ENCODE measurements at regions not wholly inside any gene's neighbourhood (a gene's known extent, or its start where the extent isn't known, plus 50 kb on each side); places are given as distances from the start of the nearest gene placed in this dataset.

GRCh38 chr14:71642715-71643114 lies 289.5 kb upstream of the RGS6 start:
- Histone ChIP-seq H3K4me3 (ENCODE audit: low read length) (no peak overlapping the region), H3K4me1 (ENCODE audit: control insufficient read depth, insufficient read depth, low read length) (peaks cover 21% of the 10 kb centered on the region), H3K9me3 (replicated peaks; ENCODE audit: low read length) (peaks cover 5% of the 10 kb centered on the region), H3K9ac (ENCODE audit: low read depth, low read length) (no peak overlapping the region), H3K4me2 (ENCODE audit: low read length) (no peak overlapping the region), H3K27me3 (ENCODE audit: control insufficient read depth, insufficient read depth, low read length) (no peaks in the 10 kb centered on the region), H3K36me3 (ENCODE audit: insufficient read depth, low read length) (peaks cover 5% of the 10 kb centered on the region)

GRCh38 chr14:71645656-71646055 lies 286.6 kb upstream of the RGS6 start:
- Histone ChIP-seq H3K4me1 (ENCODE audit: control insufficient read depth, insufficient read depth, low read length) (peaks cover 13% of the 10 kb centered on the region), H3K9ac (ENCODE audit: low read depth, low read length) (no peak overlapping the region), H3K4me2 (ENCODE audit: low read length) (no peak overlapping the region), H3K9me3 (replicated peaks; ENCODE audit: low read length) (peaks cover 5% of the 10 kb centered on the region), H3K4me3 (ENCODE audit: low read length) (no peak overlapping the region), H3K27me3 (ENCODE audit: control insufficient read depth, insufficient read depth, low read length) (no peaks in the 10 kb centered on the region), H3K36me3 (ENCODE audit: insufficient read depth, low read length) (peaks cover 9% of the 10 kb centered on the region)

- Histone ChIP-seq H3K4me2 (ENCODE audit: low read length) (no peak overlapping the region), H3K27me3 (ENCODE audit: control insufficient read depth, insufficient read depth, low read length) (no peaks in the 10 kb centered on the region), H3K4me3 (ENCODE audit: low read length) (no peak overlapping the region), H3K9me3 (replicated peaks; ENCODE audit: low read length) (peaks cover 5% of the 10 kb centered on the region), H3K36me3 (ENCODE audit: insufficient read depth, low read length) (peaks cover 9% of the 10 kb centered on the region), H3K4me1 (ENCODE audit: control insufficient read depth, insufficient read depth, low read length) (peaks cover 20% of the 10 kb centered on the region), H3K9ac (ENCODE audit: low read depth, low read length) (no peak overlapping the region)
Observed at GRCh38 chr14:71646518-71646917, 285.7 kb upstream of the RGS6 start.

- Histone ChIP-seq H3K4me3 (ENCODE audit: low read length) (no peak overlapping the region), H3K9ac (ENCODE audit: low read depth, low read length) (no peak overlapping the region), H3K4me1 (ENCODE audit: control insufficient read depth, insufficient read depth, low read length) (peaks cover 27% of the 10 kb centered on the region), H3K27me3 (ENCODE audit: control insufficient read depth, insufficient read depth, low read length) (no peaks in the 10 kb centered on the region), H3K4me2 (ENCODE audit: low read length) (no peak overlapping the region), H3K9me3 (replicated peaks; ENCODE audit: low read length) (peaks cover 4% of the 10 kb centered on the region), H3K36me3 (ENCODE audit: insufficient read depth, low read length) (peaks cover 9% of the 10 kb centered on the region)
Observed at GRCh38 chr14:71647086-71647784, 285.0 kb upstream of the RGS6 start.

- H3K27me3 ChIP-seq (ENCODE audit: control insufficient read depth, insufficient read depth, low read length) = no peaks in the 10 kb centered on the region
- H3K9ac ChIP-seq (ENCODE audit: low read depth, low read length) = no peak overlapping the region
- peaks cover 9% of the 10 kb centered on the region for H3K9me3 ChIP-seq (replicated peaks; ENCODE audit: low read length)
- H3K4me2 ChIP-seq (ENCODE audit: low read length) = no peak overlapping the region
- no peak overlapping the region for H3K4me3 ChIP-seq (ENCODE audit: low read length)
- H3K36me3 ChIP-seq (ENCODE audit: insufficient read depth, low read length) = peaks cover 4% of the 10 kb centered on the region
- peaks cover 28% of the 10 kb centered on the region for H3K4me1 ChIP-seq (ENCODE audit: control insufficient read depth, insufficient read depth, low read length)
Observed at GRCh38 chr14:71648725-71649124, 283.5 kb upstream of the RGS6 start.

GRCh38 chr14:71650187-71650755 lies 282.0 kb upstream of the RGS6 start:
- Histone ChIP-seq H3K4me1 (ENCODE audit: control insufficient read depth, insufficient read depth, low read length) (peaks cover 24% of the 10 kb centered on the region), H3K36me3 (ENCODE audit: insufficient read depth, low read length) (peaks cover 4% of the 10 kb centered on the region), H3K9ac (ENCODE audit: low read depth, low read length) (peak overlapping the region; percentile 21), H3K4me3 (ENCODE audit: low read length) (no peak overlapping the region), H3K4me2 (ENCODE audit: low read length) (no peak overlapping the region), H3K9me3 (replicated peaks; ENCODE audit: low read length) (peaks cover 9% of the 10 kb centered on the region), H3K27me3 (ENCODE audit: control insufficient read depth, insufficient read depth, low read length) (no peaks in the 10 kb centered on the region)

- Histone ChIP-seq H3K4me1 (ENCODE audit: control insufficient read depth, insufficient read depth, low read length) (peaks cover 22% of the 10 kb centered on the region), H3K4me3 (ENCODE audit: low read length) (peak overlapping the region; percentile 8), H3K4me2 (ENCODE audit: low read length) (peak overlapping the region; percentile 57), H3K27me3 (ENCODE audit: control insufficient read depth, insufficient read depth, low read length) (no peaks in the 10 kb centered on the region), H3K36me3 (ENCODE audit: insufficient read depth, low read length) (peaks cover 4% of the 10 kb centered on the region), H3K9me3 (replicated peaks; ENCODE audit: low read length) (peaks cover 9% of the 10 kb centered on the region), H3K9ac (ENCODE audit: low read depth, low read length) (peak overlapping the region; percentile 66)
Observed at GRCh38 chr14:71651228-71651627, 281.0 kb upstream of the RGS6 start.

GRCh38 chr14:71652368-71652767 lies 279.9 kb upstream of the RGS6 start:
- no peaks in the 10 kb centered on the region for H3K27me3 ChIP-seq (ENCODE audit: control insufficient read depth, insufficient read depth, low read length)
- no peak overlapping the region for H3K9ac ChIP-seq (ENCODE audit: low read depth, low read length)
- H3K9me3 ChIP-seq (replicated peaks; ENCODE audit: low read length) = peaks cover 9% of the 10 kb centered on the region
- H3K36me3 ChIP-seq (ENCODE audit: insufficient read depth, low read length) = peaks cover 4% of the 10 kb centered on the region
- H3K4me1 ChIP-seq (ENCODE audit: control insufficient read depth, insufficient read depth, low read length) = peaks cover 22% of the 10 kb centered on the region
- no peak overlapping the region for H3K4me3 ChIP-seq (ENCODE audit: low read length)
- no peak overlapping the region for H3K4me2 ChIP-seq (ENCODE audit: low read length)

- Histone ChIP-seq H3K4me1 (ENCODE audit: control insufficient read depth, insufficient read depth, low read length) (peaks cover 41% of the 10 kb centered on the region), H3K9me3 (replicated peaks; ENCODE audit: low read length) (peaks cover 9% of the 10 kb centered on the region), H3K9ac (ENCODE audit: low read depth, low read length) (no peak overlapping the region), H3K36me3 (ENCODE audit: insufficient read depth, low read length) (peaks cover 4% of the 10 kb centered on the region), H3K4me3 (ENCODE audit: low read length) (no peak overlapping the region), H3K4me2 (ENCODE audit: low read length) (no peak overlapping the region), H3K27me3 (ENCODE audit: control insufficient read depth, insufficient read depth, low read length) (no peaks in the 10 kb centered on the region)
Observed at GRCh38 chr14:71654810-71655209, 277.4 kb upstream of the RGS6 start.

GRCh38 chr14:71658261-71658860 lies 273.9 kb upstream of the RGS6 start:
- Histone ChIP-seq H3K9ac (ENCODE audit: low read depth, low read length) (peak overlapping the region; percentile 44), H3K9me3 (replicated peaks; ENCODE audit: low read length) (no peaks in the 10 kb centered on the region), H3K4me2 (ENCODE audit: low read length) (peak overlapping the region; percentile 46), H3K4me3 (ENCODE audit: low read length) (no peak overlapping the region), H3K36me3 (ENCODE audit: insufficient read depth, low read length) (peaks cover 9% of the 10 kb centered on the region), H3K27me3 (ENCODE audit: control insufficient read depth, insufficient read depth, low read length) (no peaks in the 10 kb centered on the region), H3K4me1 (ENCODE audit: control insufficient read depth, insufficient read depth, low read length) (peaks cover 23% of the 10 kb centered on the region)

GRCh38 chr14:71659159-71659558 lies 273.1 kb upstream of the RGS6 start:
- Histone ChIP-seq H3K9me3 (replicated peaks; ENCODE audit: low read length) (no peaks in the 10 kb centered on the region), H3K36me3 (ENCODE audit: insufficient read depth, low read length) (peaks cover 9% of the 10 kb centered on the region), H3K4me1 (ENCODE audit: control insufficient read depth, insufficient read depth, low read length) (peaks cover 23% of the 10 kb centered on the region), H3K4me3 (ENCODE audit: low read length) (no peak overlapping the region), H3K4me2 (ENCODE audit: low read length) (peak overlapping the region; percentile 46), H3K9ac (ENCODE audit: low read depth, low read length) (peak overlapping the region; percentile 44), H3K27me3 (ENCODE audit: control insufficient read depth, insufficient read depth, low read length) (no peaks in the 10 kb centered on the region)

All from skeletal muscle satellite cell (primary cell).